CD14-positive monocyte (primary cell): ENCODE measurements at regions not wholly inside any gene's neighbourhood (a gene's known extent, or its start where the extent isn't known, plus 50 kb on each side); places are given as distances from the start of the nearest gene placed in this dataset.

Experiments used
- DNase-seq, 3 donors: peaks; one replicate each; pipeline ENCODE4 v3.0.0-alpha.2; 2011 to 2022
- H2AFZ ChIP-seq: 2 replicates; pipeline ENCODE4 v1.6.0; 2012; ENCODE audit warnings: mild to moderate bottlenecking, low read depth, low read length, inconsistent platforms; ENCODE audit not compliant: insufficient read depth, poor library complexity, severe bottlenecking
- H3K27ac ChIP-seq, 2 donors: 1 replicate in 1 of 2; 2 replicates in 1 of 2; pipeline ENCODE4 v1.5.1; 2012 to 2013; ENCODE audit warnings: low read length in 2 of 2, control low read depth in 1 of 2, inconsistent platforms in 1 of 2, low read depth in 1 of 2, mild to moderate bottlenecking in 1 of 2
- H3K27me3 ChIP-seq, 2 donors: one replicate each; pipeline versions ENCODE4 v1.6.0 to v1.6.1; 2011 to 2013; ENCODE audit warnings: low read length in 2 of 2; ENCODE audit not compliant: control insufficient read depth in 2 of 2, insufficient read depth in 2 of 2
- H3K36me3 ChIP-seq, 2 donors: replicated peaks in 1 of 2; 1 replicate in 1 of 2; 2 replicates in 1 of 2; pipeline versions ENCODE4 v1.5.1 to v1.6.1; 2012 to 2013; ENCODE audit warnings: low read length in 2 of 2, control low read depth in 1 of 2, inconsistent platforms in 1 of 2, mild to moderate bottlenecking in 1 of 2; ENCODE audit not compliant: insufficient read depth in 2 of 2, control insufficient read depth in 1 of 2
- H3K4me1 ChIP-seq, 2 donors: 1 replicate in 1 of 2; 2 replicates in 1 of 2; pipeline versions ENCODE4 v1.5.1 to v1.6.1; 2012 to 2013; ENCODE audit warnings: low read length in 2 of 2, control low read depth in 1 of 2, inconsistent platforms in 1 of 2, mild to moderate bottlenecking in 1 of 2, moderate library complexity in 1 of 2; ENCODE audit not compliant: insufficient read depth in 2 of 2, control insufficient read depth in 1 of 2
- H3K4me2 ChIP-seq: replicated peaks from 2 replicates; pipeline ENCODE3; 2012; ENCODE audit warnings: low read length, moderate library complexity, mild to moderate bottlenecking; ENCODE audit not compliant: poor library complexity, severe bottlenecking; ENCODE audit errors: extremely low read depth
- H3K4me3 ChIP-seq, 3 experiments: fragments of 200-600 bp in 1 of 3; sonication (generic) in 1 of 3; replicated peaks in 1 of 3; 1 replicate in 2 of 3; 2 replicates in 1 of 3; pipeline ENCODE4 v1.5.1; 2011 to 2013; ENCODE audit warnings: low read length in 3 of 3, mild to moderate bottlenecking in 3 of 3, control low read depth in 2 of 3, low read depth in 2 of 3, inconsistent platforms in 1 of 3, moderate library complexity in 1 of 3
- H3K79me2 ChIP-seq: 2 replicates; pipeline ENCODE4 v1.6.0; 2012; ENCODE audit warnings: mild to moderate bottlenecking, control low read depth, inconsistent platforms, low read length, moderate library complexity; ENCODE audit not compliant: insufficient read depth
- H3K9ac ChIP-seq: 2 replicates; pipeline ENCODE4 v1.6.0; 2017; ENCODE audit warnings: low read length, mild to moderate bottlenecking; ENCODE audit not compliant: insufficient read depth, poor library complexity, severe bottlenecking
- H3K9me3 ChIP-seq, 2 donors: replicated peaks in 1 of 2; 1 replicate in 1 of 2; 2 replicates in 1 of 2; pipeline versions ENCODE4 v1.5.1 to v1.6.1; 2012 to 2013; ENCODE audit warnings: low read length in 2 of 2, control low read depth in 1 of 2; ENCODE audit not compliant: control insufficient read depth in 1 of 2, insufficient read depth in 1 of 2
- H4K20me1 ChIP-seq: 2 replicates; pipeline ENCODE4 v1.6.0; 2012; ENCODE audit warnings: mild to moderate bottlenecking, low read length, control low read depth, moderate library complexity; ENCODE audit not compliant: insufficient read depth
- H3K27ac Mint-ChIP-seq, 7 donors: one replicate each; pipeline ENCODE4 v1.8.0; 2020; ENCODE audit warnings: mild to moderate bottlenecking in 7 of 7, mixed read lengths in 7 of 7, moderate library complexity in 6 of 7, inconsistent platforms in 2 of 7
- H3K27me3 Mint-ChIP-seq, 3 donors: one replicate each; pipeline ENCODE4 v1.8.0; 2021 to 2022; ENCODE audit warnings: low read depth in 3 of 3, mild to moderate bottlenecking in 3 of 3, mixed read lengths in 3 of 3, moderate library complexity in 3 of 3, inconsistent platforms in 1 of 3
- H3K36me3 Mint-ChIP-seq, 2 donors: one replicate each; pipeline ENCODE4 v1.8.0; 2020; ENCODE audit warnings: mixed read lengths in 2 of 2, inconsistent platforms in 1 of 2, mild to moderate bottlenecking in 1 of 2
- H3K4me1 Mint-ChIP-seq: one replicate; pipeline ENCODE4 v1.8.0; 2020; ENCODE audit warnings: mild to moderate bottlenecking, mixed read lengths
- H3K4me3 Mint-ChIP-seq, 2 donors: one replicate each; pipeline ENCODE4 v1.8.0; 2020; ENCODE audit warnings: mild to moderate bottlenecking in 2 of 2, mixed read lengths in 2 of 2, moderate library complexity in 1 of 2
- H3K9me3 Mint-ChIP-seq, 7 donors: one replicate each; pipeline ENCODE4 v1.8.0; 2020 to 2022; ENCODE audit warnings: mixed read lengths in 7 of 7, mild to moderate bottlenecking in 6 of 7, moderate library complexity in 6 of 7, inconsistent platforms in 2 of 7
- WGBS: methylation state at CpG from one replicate; pipeline ENCODE4 v1.1.5; 2013; ENCODE audit warnings: missing lambda C conversion rate; ENCODE audit not compliant: insufficient coverage; 5-methylcytosine and 5-hydroxymethylcytosine counted together
- intact Hi-C, 2 donors: fragments of 100-400 bp; cut with micrococcal nuclease; formaldehyde crosslinking; loops; one replicate each; pipeline versions ENCODE4 v1.15.0 to v1.15.1; 2023
- TF ChIP-seq, protein P1 (sequence below): fragments of 200-600 bp; IDR thresholded peaks from one replicate; pipeline ENCODE4 v1.8.0; 2022; ENCODE audit warnings: antibody characterized with exemption, mild to moderate bottlenecking

DNA sequence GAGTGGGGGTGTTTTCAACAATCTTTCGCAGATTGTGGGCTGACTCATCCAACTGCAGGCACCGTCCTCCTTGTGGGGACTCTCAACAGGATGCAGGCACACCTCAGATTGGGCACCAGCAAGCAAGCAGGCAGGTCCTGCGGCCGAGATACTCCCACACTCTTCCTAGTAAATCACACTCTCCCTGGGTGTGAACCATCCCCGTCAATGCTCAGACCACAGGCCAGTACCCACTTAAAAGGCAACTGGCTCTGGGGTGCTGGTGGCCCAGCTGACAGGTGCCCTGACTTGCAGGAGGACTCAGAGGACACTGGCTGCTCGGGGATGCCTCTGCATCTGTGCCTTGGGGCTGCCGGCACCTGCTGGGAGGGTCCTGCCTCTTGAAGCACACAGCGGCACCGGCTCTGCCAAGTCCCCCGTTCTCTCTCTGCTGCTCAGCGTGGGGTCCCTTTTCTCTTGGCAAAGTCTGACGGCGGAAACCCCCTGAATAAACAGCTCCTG, 282.5 kb downstream of the CTTN start:
- H4K20me1 ChIP-seq: no peaks in the 10 kb centered on the region
- no peaks in the 10 kb centered on the region for H3K36me3 Mint-ChIP-seq
- intact Hi-C loops: no loop called here
- no peaks in the 10 kb centered on the region for H3K4me1 Mint-ChIP-seq
- no peak overlapping the region for H3K4me3 ChIP-seq
- no peak overlapping the region for H3K27ac ChIP-seq
- no peak overlapping the region for H3K4me2 ChIP-seq
- no peaks in the 10 kb centered on the region for H3K9me3 ChIP-seq
- peak overlapping the region in 1 of 7 donors; percentile 51 for H3K27ac Mint-ChIP-seq
- H3K4me1 ChIP-seq: no peaks in the 10 kb centered on the region
- peaks cover 0 to 2% (median 0%) of the 10 kb centered on the region in 7 donors for H3K9me3 Mint-ChIP-seq
- no peak for DNase-seq
- TF ChIP-seq, protein P1, sequence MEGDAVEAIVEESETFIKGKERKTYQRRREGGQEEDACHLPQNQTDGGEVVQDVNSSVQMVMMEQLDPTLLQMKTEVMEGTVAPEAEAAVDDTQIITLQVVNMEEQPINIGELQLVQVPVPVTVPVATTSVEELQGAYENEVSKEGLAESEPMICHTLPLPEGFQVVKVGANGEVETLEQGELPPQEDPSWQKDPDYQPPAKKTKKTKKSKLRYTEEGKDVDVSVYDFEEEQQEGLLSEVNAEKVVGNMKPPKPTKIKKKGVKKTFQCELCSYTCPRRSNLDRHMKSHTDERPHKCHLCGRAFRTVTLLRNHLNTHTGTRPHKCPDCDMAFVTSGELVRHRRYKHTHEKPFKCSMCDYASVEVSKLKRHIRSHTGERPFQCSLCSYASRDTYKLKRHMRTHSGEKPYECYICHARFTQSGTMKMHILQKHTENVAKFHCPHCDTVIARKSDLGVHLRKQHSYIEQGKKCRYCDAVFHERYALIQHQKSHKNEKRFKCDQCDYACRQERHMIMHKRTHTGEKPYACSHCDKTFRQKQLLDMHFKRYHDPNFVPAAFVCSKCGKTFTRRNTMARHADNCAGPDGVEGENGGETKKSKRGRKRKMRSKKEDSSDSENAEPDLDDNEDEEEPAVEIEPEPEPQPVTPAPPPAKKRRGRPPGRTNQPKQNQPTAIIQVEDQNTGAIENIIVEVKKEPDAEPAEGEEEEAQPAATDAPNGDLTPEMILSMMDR: no peak
- H3K4me3 Mint-ChIP-seq: no peak overlapping the region
- H3K36me3 ChIP-seq: no peaks in the 10 kb centered on the region
- H3K27me3 Mint-ChIP-seq: peaks cover 2 to 15% (median 4%) of the 10 kb centered on the region in 3 donors
- H3K9ac ChIP-seq: no peak overlapping the region
- H3K27me3 ChIP-seq: no peaks in the 10 kb centered on the region
- no peak overlapping the region for H2AFZ ChIP-seq
- H3K79me2 ChIP-seq: no peaks in the 10 kb centered on the region
- 70% methylated on average over 12 of the region's 13 CpGs for WGBS

DNA sequence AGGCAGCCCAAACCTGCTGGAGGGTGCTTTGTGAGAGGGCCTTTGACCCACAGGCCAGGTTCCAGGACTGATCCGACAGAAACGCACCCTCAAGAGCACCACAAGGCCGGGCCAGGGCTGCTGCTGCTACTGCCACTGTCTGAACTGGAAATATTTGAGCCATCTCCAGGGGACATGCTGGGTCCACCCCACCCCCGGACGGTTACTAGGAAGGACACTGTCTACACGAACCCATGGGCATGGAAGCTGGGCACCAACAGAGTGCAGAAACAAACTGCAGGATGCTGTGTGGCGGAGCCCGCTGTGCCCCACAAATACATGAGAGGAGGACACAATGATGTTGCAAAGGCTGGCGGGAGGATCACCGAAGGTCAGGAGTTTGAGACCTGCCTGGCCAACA, 283.7 kb downstream of the CTTN start:
- H3K27ac Mint-ChIP-seq: no peak overlapping the region
- peaks cover 0 to 2% (median 0%) of the 10 kb centered on the region in 7 donors for H3K9me3 Mint-ChIP-seq
- no peaks in the 10 kb centered on the region for H3K4me1 Mint-ChIP-seq
- TF ChIP-seq, protein P1: no peak
- H3K27ac ChIP-seq: no peak overlapping the region
- no peaks in the 10 kb centered on the region for H3K36me3 ChIP-seq
- H4K20me1 ChIP-seq: no peaks in the 10 kb centered on the region
- peaks cover 2 to 15% (median 4%) of the 10 kb centered on the region in 3 donors for H3K27me3 Mint-ChIP-seq
- no peaks in the 10 kb centered on the region for H3K9me3 ChIP-seq
- no peak overlapping the region for H3K9ac ChIP-seq
- no peak for DNase-seq
- H3K27me3 ChIP-seq: no peaks in the 10 kb centered on the region
- intact Hi-C loops: no loop called here
- H3K4me3 ChIP-seq: no peak overlapping the region
- H3K4me3 Mint-ChIP-seq: no peak overlapping the region
- no peak overlapping the region for H2AFZ ChIP-seq
- no peaks in the 10 kb centered on the region for H3K36me3 Mint-ChIP-seq
- WGBS: 92% methylated on average over 8 of the region's 10 CpGs
- no peak overlapping the region for H3K4me2 ChIP-seq
- no peaks in the 10 kb centered on the region for H3K79me2 ChIP-seq
- no peaks in the 10 kb centered on the region for H3K4me1 ChIP-seq
